ENCODE measurements at regions not wholly inside any gene's neighbourhood (a gene's known extent, or its start where the extent isn't known, plus 50 kb on each side); places are given as distances from the start of the nearest gene placed in this dataset.

- no peak for DNase-seq
Measured at GRCh38 chr9:99282406-99282805, 60.3 kb downstream of the SEC61B start.

- no peak for DNase-seq
Measured at GRCh38 chr9:99285965-99286364, 63.9 kb downstream of the SEC61B start.

GRCh38 chr9:99286536-99286935 is 64.5 kb downstream of the SEC61B start:
- DNase-seq: no peak

GRCh38 chr9:99287641-99288040 is 65.6 kb downstream of the SEC61B start:
- DNase-seq: no peak

- no peak for DNase-seq
Measured at GRCh38 chr9:99288830-99289229, 66.7 kb downstream of the SEC61B start.

- no peak for DNase-seq
Measured at GRCh38 chr9:99294850-99295461, 72.9 kb downstream of the SEC61B start.

- DNase-seq: peak; percentile 68
Measured at GRCh38 chr9:99296291-99296951, 74.3 kb downstream of the SEC61B start.

- no peak for DNase-seq
Measured at GRCh38 chr9:99298614-99299013, 76.5 kb downstream of the SEC61B start.

- DNase-seq: no peak
Measured at GRCh38 chr9:99299211-99300102, 77.4 kb downstream of the SEC61B start.

- DNase-seq: no peak
Measured at GRCh38 chr9:99300103-99300439, 78.0 kb downstream of the SEC61B start.

GRCh38 chr9:99300603-99301002 is 78.5 kb downstream of the SEC61B start:
- DNase-seq: no peak

GRCh38 chr9:99303177-99303576 is 81.1 kb downstream of the SEC61B start:
- no peak for DNase-seq

GRCh38 chr9:99305124-99305523 is 83.0 kb downstream of the SEC61B start:
- DNase-seq: no peak

- DNase-seq: no peak
Measured at GRCh38 chr9:99305820-99306811, 84.0 kb downstream of the SEC61B start.

- no peak for DNase-seq
Measured at GRCh38 chr9:99307851-99308250, 85.8 kb downstream of the SEC61B start.

- DNase-seq: no peak
Measured at GRCh38 chr9:99309141-99309939, 87.3 kb downstream of the SEC61B start.

- DNase-seq: no peak
Measured at GRCh38 chr9:99312736-99313135, 90.7 kb downstream of the SEC61B start.

GRCh38 chr9:99319048-99319447 is 97.0 kb downstream of the SEC61B start:
- no peak for DNase-seq

GRCh38 chr9:99322299-99322698 is 100.2 kb downstream of the SEC61B start:
- DNase-seq: no peak

- no peak for DNase-seq
Measured at GRCh38 chr9:99326112-99326916, 104.2 kb downstream of the SEC61B start.

GRCh38 chr9:99326917-99327189 is 104.8 kb downstream of the SEC61B start:
- DNase-seq: no peak
